ENCODE measurements at regions not wholly inside any gene's neighbourhood (a gene's known extent, or its start where the extent isn't known, plus 50 kb on each side); places are given as distances from the start of the nearest gene placed in this dataset.

- DNase-seq (ENCODE audit: low read depth) = no peak
Observed at GRCh38 chr18:53644799-53645471, 579.5 kb downstream of the MBD2 start.

GRCh38 chr18:53639687-53640086, 584.8 kb downstream of the MBD2 start:
- DNase-seq (ENCODE audit: low read depth) = no peak

GRCh38 chr18:53629337-53629736, 595.1 kb downstream of the MBD2 start:
- no peak for DNase-seq (ENCODE audit: low read depth)

- DNase-seq (ENCODE audit: low read depth) = no peak
Observed at GRCh38 chr18:53625997-53626599, 598.4 kb downstream of the MBD2 start.

- DNase-seq (ENCODE audit: low read depth) = no peak
Observed at GRCh38 chr18:53610957-53611356, 613.5 kb downstream of the MBD2 start.

- no peak for DNase-seq (ENCODE audit: low read depth)
Observed at GRCh38 chr18:53606792-53607191, 617.7 kb downstream of the MBD2 start.

- no peak for DNase-seq (ENCODE audit: low read depth)
Observed at GRCh38 chr18:53605198-53605597, 619.3 kb downstream of the MBD2 start.

GRCh38 chr18:53603276-53603675, 621.2 kb downstream of the MBD2 start:
- DNase-seq (ENCODE audit: low read depth) = no peak

- no peak for DNase-seq (ENCODE audit: low read depth)
Observed at GRCh38 chr18:53601344-53601743, 623.1 kb downstream of the MBD2 start.

GRCh38 chr18:53586923-53587322, 637.5 kb downstream of the MBD2 start:
- DNase-seq (ENCODE audit: low read depth) = no peak
